Prostate gland (tissue), 2 donors: ENCODE measurements at regions not wholly inside any gene's neighbourhood (a gene's known extent, or its start where the extent isn't known, plus 50 kb on each side); places are given as distances from the start of the nearest gene placed in this dataset.

Experiments
- CTCF ChIP-seq, 4 experiments: fragments of 200-600 bp in 2 of 4; fragments of 450-650 bp in 2 of 4; sonication (generic) in 2 of 4; IDR thresholded peaks; 1 replicate in 3 of 4; 2 replicates in 1 of 4; pipeline ENCODE4 v1.5.1; 2016 to 2019; ENCODE audit warnings: antibody characterized with exemption in 4 of 4, mild to moderate bottlenecking in 2 of 4, moderate library complexity in 2 of 4
- POLR2A ChIP-seq: fragments of 450-650 bp; IDR thresholded peaks from one replicate; pipeline ENCODE4 v1.6.1; 2016; ENCODE audit warnings: antibody characterized with exemption, mild to moderate bottlenecking
- POLR2AphosphoS5 ChIP-seq: sonication (generic); formaldehyde crosslinking; IDR thresholded peaks from one replicate; pipeline ENCODE4 v1.6.1; 2017; ENCODE audit warnings: antibody characterized with exemption

DNA sequence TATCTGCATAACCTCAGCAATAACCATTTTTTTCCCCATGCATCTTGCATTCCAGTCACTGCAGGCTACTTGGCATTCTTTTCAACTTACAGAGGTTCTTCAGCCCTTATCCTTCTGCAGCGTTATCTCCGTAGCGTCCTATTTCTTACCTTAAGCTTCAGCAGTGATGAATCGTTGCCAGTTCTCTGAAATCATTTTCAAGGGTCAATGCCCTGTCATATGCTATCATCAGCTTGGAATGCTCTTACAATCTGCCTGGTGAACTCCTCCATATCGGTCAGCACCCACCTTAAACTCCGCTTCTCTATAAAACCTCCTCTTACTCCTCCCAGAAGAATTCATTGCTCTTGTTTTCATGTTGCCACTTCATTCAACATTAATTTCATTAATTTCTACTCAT lies 105.1 kb upstream of the DPH5 start:
- no peak for TF ChIP-seq CTCF (IDR thresholded peaks at IDR 0.05)
- TF ChIP-seq POLR2A: no peak
- TF ChIP-seq POLR2AphosphoS5: no peak
